ENCODE measurements at regions not wholly inside any gene's neighbourhood (a gene's known extent, or its start where the extent isn't known, plus 50 kb on each side); places are given as distances from the start of the nearest gene placed in this dataset.

DNA sequence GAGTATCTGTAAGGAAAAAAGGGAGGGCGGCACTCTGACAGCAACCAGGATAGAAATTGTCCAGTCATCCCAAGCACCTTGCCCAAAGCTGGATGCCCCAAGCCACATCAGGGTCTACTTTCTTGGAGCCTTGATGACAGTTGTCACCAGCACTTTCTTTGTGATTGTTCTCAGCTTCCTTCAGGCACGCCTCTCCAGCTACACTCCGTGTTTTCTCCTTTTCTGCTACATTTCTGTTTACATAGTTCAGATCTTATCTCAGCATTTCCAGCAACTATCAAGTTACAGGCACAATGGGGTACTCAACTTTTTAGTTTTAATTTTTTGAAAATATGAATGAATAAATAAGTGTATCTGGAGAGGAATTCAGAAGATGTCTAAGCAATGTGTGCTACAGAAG, 115.3 kb upstream of the CELF4 start:
- TF ChIP-seq, protein P1, sequence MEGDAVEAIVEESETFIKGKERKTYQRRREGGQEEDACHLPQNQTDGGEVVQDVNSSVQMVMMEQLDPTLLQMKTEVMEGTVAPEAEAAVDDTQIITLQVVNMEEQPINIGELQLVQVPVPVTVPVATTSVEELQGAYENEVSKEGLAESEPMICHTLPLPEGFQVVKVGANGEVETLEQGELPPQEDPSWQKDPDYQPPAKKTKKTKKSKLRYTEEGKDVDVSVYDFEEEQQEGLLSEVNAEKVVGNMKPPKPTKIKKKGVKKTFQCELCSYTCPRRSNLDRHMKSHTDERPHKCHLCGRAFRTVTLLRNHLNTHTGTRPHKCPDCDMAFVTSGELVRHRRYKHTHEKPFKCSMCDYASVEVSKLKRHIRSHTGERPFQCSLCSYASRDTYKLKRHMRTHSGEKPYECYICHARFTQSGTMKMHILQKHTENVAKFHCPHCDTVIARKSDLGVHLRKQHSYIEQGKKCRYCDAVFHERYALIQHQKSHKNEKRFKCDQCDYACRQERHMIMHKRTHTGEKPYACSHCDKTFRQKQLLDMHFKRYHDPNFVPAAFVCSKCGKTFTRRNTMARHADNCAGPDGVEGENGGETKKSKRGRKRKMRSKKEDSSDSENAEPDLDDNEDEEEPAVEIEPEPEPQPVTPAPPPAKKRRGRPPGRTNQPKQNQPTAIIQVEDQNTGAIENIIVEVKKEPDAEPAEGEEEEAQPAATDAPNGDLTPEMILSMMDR (IDR thresholded peaks at IDR 0.05; ENCODE audit: insufficient read depth, low read length, poor library complexity, severe bottlenecking): no peak
- H3K9ac ChIP-seq (ENCODE audit: low read length): no peak overlapping the region
- no peak overlapping the region for H3K4me2 ChIP-seq (ENCODE audit: low read depth, low read length, poor library complexity, severe bottlenecking)
- H3K27ac ChIP-seq (ENCODE audit: low read depth, low read length): no peak overlapping the region
- H3K36me3 ChIP-seq (ENCODE audit: low read length): no peaks in the 10 kb centered on the region
- no peaks in the 10 kb centered on the region for H3F3A ChIP-seq (ENCODE audit: insufficient read depth)
- H4K20me1 ChIP-seq (ENCODE audit: low read depth, low read length): no peaks in the 10 kb centered on the region
- H2AFZ ChIP-seq (ENCODE audit: low read depth, low read length, severe bottlenecking): no peak overlapping the region
- no peak overlapping the region for H3K4me3 ChIP-seq (ENCODE audit: insufficient read depth, low read length, poor library complexity, severe bottlenecking)
- H3K79me2 ChIP-seq (ENCODE audit: insufficient read depth, low read length): no peaks in the 10 kb centered on the region
- no peaks in the 10 kb centered on the region for H3K9me2 ChIP-seq (replicated peaks; ENCODE audit: insufficient read depth, low read length)
- H3K9me3 ChIP-seq (ENCODE audit: insufficient read depth, low read length): no peaks in the 10 kb centered on the region
- H3K27me3 ChIP-seq (ENCODE audit: low read length): no peaks in the 10 kb centered on the region

DNA sequence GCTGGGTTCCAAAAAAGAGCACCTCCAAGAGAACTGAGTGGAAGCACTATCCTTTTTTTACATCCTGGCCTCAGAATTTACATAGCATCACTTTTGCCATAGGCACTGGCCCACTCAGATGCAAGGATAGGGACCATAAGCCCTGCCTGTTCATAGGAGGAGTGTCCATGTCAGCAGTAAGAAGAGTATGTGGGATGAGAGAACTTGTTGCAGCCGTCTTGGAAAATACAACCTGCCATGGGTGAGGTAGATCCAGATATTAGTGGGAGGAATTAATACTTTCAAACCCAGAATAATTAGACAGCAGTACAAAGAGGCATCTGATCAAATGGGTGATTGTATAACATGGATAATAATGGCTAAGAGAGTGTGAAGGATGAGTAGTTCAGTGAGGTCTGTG, 110.7 kb upstream of the CELF4 start:
- Histone ChIP-seq H3K4me3 (ENCODE audit: insufficient read depth, low read length, poor library complexity, severe bottlenecking) (no peak overlapping the region), H3F3A (ENCODE audit: insufficient read depth) (no peaks in the 10 kb centered on the region), H3K9me3 (ENCODE audit: insufficient read depth, low read length) (no peaks in the 10 kb centered on the region), H3K27me3 (ENCODE audit: low read length) (no peaks in the 10 kb centered on the region), H3K27ac (ENCODE audit: low read depth, low read length) (no peak overlapping the region), H3K36me3 (ENCODE audit: low read length) (no peaks in the 10 kb centered on the region), H3K9ac (ENCODE audit: low read length) (no peak overlapping the region), H4K20me1 (ENCODE audit: low read depth, low read length) (no peaks in the 10 kb centered on the region), H2AFZ (ENCODE audit: low read depth, low read length, severe bottlenecking) (no peak overlapping the region), H3K79me2 (ENCODE audit: insufficient read depth, low read length) (no peaks in the 10 kb centered on the region), H3K4me2 (ENCODE audit: low read depth, low read length, poor library complexity, severe bottlenecking) (no peak overlapping the region), H3K9me2 (replicated peaks; ENCODE audit: insufficient read depth, low read length) (no peaks in the 10 kb centered on the region)
- TF ChIP-seq EZH2phosphoT487 (conservative IDR thresholded peaks at IDR 0.05; ENCODE audit: low read length): no peak
- TF ChIP-seq, protein P1 (IDR thresholded peaks at IDR 0.05; ENCODE audit: insufficient read depth, low read length, poor library complexity, severe bottlenecking): no peak

DNA sequence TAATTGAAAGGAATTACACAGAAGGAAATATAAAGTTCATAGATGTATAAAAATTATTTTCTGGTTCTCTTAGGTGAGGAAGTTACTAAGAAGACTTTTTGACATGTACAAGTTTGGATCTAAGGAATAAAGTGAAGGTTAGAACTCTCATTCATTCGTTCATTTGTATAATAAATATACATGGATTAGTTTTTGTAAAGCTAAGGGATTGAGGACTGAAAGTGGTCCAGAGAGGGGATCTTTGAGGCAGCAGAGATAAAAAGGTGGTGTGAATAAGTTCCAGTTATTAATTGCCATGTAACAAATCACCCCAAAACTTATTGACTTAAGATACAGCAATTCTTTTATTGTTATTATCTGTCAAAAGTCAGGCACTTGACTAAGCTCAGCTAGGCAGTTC, 110.1 kb upstream of the CELF4 start:
- Histone ChIP-seq H3K4me2 (ENCODE audit: low read depth, low read length, poor library complexity, severe bottlenecking) (no peak overlapping the region), H3K36me3 (ENCODE audit: low read length) (no peaks in the 10 kb centered on the region), H3K4me3 (ENCODE audit: insufficient read depth, low read length, poor library complexity, severe bottlenecking) (no peak overlapping the region), H3F3A (ENCODE audit: insufficient read depth) (no peaks in the 10 kb centered on the region), H3K79me2 (ENCODE audit: insufficient read depth, low read length) (no peaks in the 10 kb centered on the region), H2AFZ (ENCODE audit: low read depth, low read length, severe bottlenecking) (no peak overlapping the region), H3K9ac (ENCODE audit: low read length) (no peak overlapping the region), H3K9me3 (ENCODE audit: insufficient read depth, low read length) (no peaks in the 10 kb centered on the region), H3K27me3 (ENCODE audit: low read length) (no peaks in the 10 kb centered on the region), H4K20me1 (ENCODE audit: low read depth, low read length) (no peaks in the 10 kb centered on the region), H3K27ac (ENCODE audit: low read depth, low read length) (no peak overlapping the region), H3K9me2 (replicated peaks; ENCODE audit: insufficient read depth, low read length) (no peaks in the 10 kb centered on the region)
- TF ChIP-seq EZH2phosphoT487 (conservative IDR thresholded peaks at IDR 0.05; ENCODE audit: low read length): no peak
- TF ChIP-seq, protein P1 (IDR thresholded peaks at IDR 0.05; ENCODE audit: insufficient read depth, low read length, poor library complexity, severe bottlenecking): no peak

DNA sequence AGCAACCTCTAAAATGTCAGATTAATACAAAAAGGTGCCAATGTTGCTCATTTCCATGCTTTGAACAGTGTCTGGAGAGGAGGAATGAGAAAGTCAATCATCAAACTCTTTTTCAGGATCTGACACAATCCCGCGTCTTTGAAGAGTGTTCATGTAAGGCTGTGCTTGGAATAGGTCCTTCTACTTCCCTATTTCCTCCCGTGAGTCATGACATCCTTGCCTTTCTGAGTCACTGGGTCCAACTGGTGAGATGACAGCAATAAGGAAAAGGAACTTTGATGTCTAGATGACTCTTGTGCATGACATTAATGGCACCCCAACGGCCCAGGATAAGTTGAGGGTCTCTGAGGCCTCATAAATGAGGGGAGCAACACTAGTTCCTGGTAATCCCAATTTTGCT, 109.0 kb upstream of the CELF4 start:
- Histone ChIP-seq H3K9me3 (ENCODE audit: insufficient read depth, low read length) (no peaks in the 10 kb centered on the region), H2AFZ (ENCODE audit: low read depth, low read length, severe bottlenecking) (no peak overlapping the region), H4K20me1 (ENCODE audit: low read depth, low read length) (no peaks in the 10 kb centered on the region), H3K4me3 (ENCODE audit: insufficient read depth, low read length, poor library complexity, severe bottlenecking) (no peak overlapping the region), H3K27me3 (ENCODE audit: low read length) (no peaks in the 10 kb centered on the region), H3F3A (ENCODE audit: insufficient read depth) (no peaks in the 10 kb centered on the region), H3K9me2 (replicated peaks; ENCODE audit: insufficient read depth, low read length) (no peaks in the 10 kb centered on the region), H3K79me2 (ENCODE audit: insufficient read depth, low read length) (no peaks in the 10 kb centered on the region), H3K4me2 (ENCODE audit: low read depth, low read length, poor library complexity, severe bottlenecking) (no peak overlapping the region), H3K27ac (ENCODE audit: low read depth, low read length) (no peak overlapping the region), H3K9ac (ENCODE audit: low read length) (no peak overlapping the region), H3K36me3 (ENCODE audit: low read length) (no peaks in the 10 kb centered on the region)
- TF ChIP-seq, protein P1 (IDR thresholded peaks at IDR 0.05; ENCODE audit: insufficient read depth, low read length, poor library complexity, severe bottlenecking): no peak
- no peak for TF ChIP-seq EZH2phosphoT487 (conservative IDR thresholded peaks at IDR 0.05; ENCODE audit: low read length)

Data from SU-DHL-6 (cell line).